HG02588 (cell line): ENCODE measurements at regions not wholly inside any gene's neighbourhood (a gene's known extent, or its start where the extent isn't known, plus 50 kb on each side); places are given as distances from the start of the nearest gene placed in this dataset.

Source experiments
- ATAC-seq: cut with Tn5 transposase; IDR thresholded peaks from one replicate; pipeline ENCODE4 v1.9.1; 2021; ENCODE audit warnings: mild to moderate bottlenecking, moderate library complexity; ENCODE audit not compliant: unreplicated experiment

DNA sequence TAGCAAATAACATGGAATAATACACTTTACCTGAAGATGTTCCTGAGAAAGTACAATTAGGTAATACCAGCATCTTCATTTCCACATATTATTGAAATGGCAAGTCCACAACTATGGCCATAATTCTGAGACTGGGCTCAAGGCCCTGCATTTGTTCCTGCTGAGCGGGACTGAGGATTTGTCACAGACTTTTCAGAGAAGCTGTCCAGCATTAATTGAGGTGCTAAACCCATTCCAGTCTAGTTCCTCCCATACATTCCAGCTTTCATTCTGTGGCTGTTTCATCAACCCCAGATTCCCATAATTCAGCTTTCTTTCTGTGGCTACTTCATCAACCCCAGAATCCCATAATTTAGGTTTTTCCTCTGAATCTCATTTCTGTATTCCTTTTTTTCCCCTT lies 293.4 kb upstream of the GBE1 start:
- no peak for ATAC-seq

DNA sequence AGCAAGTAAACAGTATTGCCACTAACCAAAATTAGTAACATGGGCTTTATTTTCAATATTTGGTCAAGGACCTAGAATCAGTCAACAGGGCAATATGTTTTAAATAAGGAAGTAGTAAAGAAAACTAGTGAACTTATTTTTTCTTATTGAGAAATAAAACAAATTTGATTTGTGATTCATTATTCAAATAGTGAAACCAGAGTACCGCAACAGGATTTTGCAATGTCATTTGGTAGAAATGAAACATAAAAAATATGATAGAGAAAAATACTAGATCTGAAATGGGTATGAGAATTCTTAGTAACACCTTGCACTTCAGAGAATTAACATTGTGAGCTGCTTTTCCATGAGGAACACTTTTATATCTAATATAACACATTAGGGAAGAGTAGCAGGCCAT lies 291.8 kb upstream of the GBE1 start:
- ATAC-seq, result no peak

DNA sequence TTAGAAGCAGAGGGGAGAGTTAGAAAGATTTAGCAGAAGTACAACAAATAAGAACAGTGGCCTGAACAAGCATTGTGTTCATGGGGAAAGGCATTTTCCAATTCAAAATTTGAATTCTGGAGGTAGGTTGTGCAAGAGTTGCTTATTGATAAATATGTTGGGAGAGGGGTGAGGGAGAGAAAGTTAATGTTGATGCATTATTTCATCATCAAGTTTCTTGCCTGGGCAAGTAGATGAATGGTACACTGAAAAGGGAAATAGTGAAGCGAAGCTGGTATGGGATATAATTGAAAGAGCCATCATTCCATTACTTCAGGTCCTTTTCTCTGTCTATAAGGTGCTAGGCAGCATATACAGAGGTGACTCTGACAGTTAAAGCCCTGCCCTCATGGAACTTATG lies 288.9 kb upstream of the GBE1 start:
- ATAC-seq, result no peak

DNA sequence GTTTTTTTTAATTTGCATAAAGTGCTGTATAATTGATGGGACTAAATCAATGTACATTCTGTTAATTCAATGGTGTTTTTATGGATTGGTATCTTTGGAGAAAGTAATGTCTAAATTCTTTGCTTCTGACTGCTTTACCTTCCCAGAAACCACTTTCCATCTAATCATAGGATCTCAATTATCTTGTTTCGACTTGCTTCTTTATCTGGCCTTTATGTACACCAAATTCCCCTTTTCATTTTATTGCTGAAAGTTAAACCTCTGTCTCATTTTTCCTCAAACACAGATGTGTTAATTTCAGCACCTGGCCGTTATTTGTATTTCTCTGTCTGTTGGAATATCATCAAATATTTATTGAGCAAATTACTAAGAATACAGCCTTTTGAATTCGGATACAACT lies 287.3 kb upstream of the GBE1 start:
- no peak for ATAC-seq

DNA sequence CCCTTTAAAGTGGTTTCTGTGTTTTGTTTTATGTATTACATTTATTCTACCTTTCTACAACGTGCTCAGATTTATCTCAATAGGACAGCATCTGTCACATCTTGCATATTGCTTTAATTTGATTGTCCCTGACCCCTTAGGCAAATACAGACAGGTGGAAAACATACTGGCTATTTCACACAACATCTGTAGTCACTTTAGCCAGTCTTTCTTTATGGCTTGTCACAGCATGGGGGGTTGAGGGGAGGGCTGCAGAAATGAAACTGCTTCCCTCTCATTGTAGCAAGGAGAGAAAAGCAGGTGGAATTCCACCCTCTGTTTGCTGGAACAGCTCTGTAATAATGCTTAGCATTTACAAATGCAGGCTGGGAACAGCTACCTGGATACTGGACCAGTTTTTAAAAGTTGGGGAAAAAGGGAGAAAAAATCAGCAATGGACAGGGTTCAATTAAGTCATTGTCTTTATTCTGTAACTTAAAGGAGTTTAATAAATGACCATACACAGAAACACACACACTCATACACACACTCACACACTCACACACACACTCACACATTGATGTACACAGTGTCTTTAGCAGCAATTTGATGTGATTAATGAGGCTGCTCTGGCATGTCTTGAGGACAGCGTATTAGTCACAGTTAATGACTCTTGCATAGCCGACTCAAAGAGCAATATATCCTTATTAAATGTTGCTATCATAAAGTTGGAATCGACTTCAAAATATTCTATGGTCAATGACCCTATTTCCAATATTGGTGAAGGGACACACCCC lies 283.7 kb upstream of the GBE1 start:
- ATAC-seq, result no peak

DNA sequence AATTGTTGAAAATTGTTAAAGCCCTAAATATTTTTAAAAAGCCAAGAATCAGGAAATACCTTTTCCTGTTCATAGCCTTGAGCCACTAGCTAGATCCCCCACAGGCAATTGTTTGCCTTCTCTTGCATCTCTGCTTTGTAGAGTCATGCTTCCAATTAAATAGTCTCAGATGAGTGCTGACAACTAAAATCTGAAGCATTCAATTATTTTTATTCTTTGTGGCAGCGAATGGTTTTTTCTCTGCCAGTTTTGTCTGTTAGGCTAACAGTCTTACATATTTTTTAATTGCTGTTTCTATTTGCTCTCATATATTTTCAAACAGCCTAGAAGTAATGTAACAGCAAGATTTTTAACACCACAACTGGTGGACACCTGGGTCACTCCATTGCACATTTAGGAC lies 277.1 kb upstream of the GBE1 start:
- ATAC-seq, result no peak

DNA sequence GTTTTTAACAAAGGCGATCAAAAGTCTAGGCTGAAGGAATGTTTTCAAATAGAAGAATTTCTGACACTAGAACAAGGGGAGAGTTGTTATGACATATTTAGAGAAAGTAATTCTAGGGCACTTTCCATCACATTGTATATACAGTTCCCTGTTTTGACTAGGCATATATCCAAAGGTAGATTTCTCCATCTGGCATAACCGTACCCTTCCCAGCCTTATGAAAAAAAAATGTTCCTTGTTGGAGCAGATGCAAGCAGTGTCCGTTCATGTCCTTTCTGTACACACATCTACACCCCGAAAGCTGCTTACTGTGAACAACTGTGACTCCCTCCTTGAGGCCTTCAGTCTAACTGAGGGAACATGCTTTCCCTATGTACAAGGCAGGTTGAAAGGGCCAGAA lies 271.7 kb upstream of the GBE1 start:
- ATAC-seq, result no peak

DNA sequence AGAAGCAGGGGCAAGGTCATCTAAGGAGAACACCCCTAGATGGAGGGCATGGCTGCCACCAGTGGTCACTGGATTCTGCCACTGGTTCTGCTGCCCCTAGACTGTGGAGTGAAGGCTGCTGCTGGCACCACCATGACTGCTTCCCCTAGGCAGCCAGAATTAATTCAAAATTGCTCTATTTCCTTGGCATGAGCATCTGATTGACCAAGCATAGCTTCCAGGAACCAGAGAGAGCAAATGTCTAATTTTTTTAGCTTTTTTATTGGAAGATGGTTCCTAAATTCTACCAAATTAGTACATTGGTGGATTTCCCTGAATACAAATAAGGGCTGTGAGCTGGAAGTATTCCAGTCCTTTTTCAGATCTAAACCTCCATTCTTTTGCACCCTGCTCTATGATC lies 270.2 kb upstream of the GBE1 start:
- no peak for ATAC-seq

DNA sequence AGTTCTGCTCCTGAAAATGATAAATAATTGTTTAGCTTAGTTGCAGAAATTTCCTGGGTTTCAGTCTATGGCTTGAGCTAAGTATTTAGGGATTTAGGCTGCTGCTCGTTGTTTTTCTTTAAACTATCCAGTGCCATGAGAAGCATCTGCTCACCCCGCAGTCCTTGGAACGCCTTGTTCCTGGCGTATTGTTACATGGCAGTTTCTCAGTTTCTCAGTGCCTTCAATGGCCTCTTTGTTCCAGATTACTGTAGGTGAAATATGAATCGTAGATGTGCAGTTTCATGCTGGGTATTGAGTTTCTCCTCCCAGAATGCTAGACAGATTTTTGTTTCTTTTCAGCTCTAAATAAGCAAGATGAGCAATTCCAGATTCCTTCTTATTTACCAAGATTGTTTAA lies 269.5 kb upstream of the GBE1 start:
- no peak for ATAC-seq

DNA sequence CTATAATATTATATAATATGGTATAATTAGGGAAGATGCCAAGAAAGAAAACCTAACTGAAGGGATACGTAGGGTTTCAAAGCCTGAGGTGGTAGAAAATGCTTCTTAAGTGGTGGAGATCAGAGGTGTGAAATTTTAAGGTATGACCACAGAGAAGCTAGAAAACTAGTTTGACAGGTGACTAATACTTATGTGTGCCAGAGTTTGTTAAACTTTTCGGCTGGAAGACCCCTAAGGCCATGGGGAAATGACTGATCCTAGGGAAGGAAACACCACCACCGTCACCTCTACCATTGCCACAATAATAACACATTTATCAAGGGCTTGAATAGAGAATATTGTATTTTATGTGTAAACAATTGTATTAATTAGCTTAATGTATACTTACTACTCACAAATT lies 261.4 kb upstream of the GBE1 start:
- no peak for ATAC-seq

DNA sequence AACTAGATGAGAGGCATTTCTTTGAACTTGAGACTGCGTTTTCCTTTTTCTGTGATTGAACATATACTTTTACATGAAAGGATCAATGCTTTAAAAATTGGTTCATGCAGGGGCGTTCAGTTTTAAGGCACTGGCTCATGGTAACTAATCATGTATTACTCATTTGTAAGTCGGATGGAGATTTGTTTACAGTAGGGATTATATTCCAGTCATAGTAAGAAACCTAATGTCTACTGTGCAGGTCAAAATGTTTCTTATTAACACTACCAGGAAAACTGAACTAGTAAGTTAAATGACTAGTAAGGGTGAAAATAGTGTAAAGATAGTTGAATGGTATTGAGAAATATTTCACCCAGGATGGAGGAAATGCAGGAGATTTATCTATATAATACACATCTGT lies 258.8 kb upstream of the GBE1 start:
- no peak for ATAC-seq

DNA sequence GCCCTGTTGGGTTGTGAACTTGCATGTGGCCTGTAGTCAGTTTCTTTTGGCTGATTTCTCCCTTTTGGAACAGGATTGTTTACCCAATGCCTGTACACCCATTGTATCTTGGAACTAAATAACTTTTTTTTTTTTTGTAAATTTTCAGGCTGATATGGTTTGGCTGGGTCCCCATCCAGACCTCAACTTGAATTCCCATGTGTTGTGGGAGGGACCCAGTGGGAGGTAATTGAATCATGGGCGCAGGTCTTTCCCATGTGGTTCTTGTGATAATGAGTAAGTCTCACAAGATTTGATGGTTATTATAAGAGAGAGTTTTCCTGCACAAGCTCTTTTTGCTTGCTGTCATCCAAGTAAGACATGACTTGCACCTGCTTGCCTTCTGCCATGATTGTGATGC lies 253.8 kb upstream of the GBE1 start:
- no peak for ATAC-seq

DNA sequence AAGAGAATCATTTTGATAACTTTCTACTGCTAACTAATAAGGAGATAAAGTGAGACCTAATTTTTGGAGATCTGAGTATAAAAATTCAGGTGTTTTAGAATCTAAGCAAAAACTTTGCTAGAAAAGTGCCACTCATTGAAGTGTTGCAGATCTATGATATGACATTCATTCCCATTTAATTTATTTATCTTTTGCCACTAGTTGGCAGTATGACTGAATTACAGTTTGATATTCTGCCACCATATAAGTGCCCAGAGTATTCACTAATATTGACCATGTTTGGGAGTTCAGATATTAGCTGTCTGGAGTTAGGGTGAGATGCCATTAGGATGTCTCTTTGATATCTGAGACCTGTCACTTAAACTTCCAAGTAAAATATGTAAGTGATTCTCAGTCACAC lies 251.3 kb upstream of the GBE1 start:
- ATAC-seq, result no peak

DNA sequence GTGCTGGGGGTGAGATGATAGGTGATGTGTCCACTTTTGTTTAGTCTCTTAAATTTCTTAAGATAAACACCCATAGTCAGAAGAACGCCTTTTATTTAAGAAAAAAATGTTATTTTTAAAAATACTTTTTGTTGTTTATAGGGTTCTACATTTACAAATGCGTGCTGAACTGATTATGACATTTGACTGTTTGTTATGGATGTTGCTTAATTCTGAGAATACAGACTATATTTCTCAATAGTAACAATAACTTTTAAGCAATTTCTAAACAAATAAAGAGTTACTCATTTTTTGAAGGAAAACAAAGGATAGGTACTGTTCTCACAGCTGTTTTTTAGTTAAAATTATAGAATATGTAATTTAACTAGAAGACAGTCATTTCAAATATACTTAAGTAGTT lies 249.9 kb upstream of the GBE1 start:
- no peak for ATAC-seq

DNA sequence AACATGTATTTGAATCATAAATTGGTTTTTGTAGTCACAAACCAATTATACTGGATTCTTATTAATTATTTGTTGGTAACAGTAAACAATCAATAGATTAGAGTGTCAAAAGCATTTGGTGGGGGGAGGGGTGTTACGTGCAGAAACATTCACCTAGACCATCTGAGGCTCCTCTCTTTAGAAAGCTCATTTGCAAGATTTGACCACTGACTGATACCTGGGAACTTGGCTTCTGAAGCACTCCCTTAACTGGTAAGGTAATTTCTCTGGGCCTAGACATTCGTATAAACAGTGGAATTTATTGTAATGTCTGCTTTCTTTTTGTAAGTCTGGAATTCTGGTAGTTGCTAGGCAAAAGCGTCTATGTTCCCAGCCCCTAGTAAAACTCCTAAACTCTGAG lies 243.8 kb upstream of the GBE1 start:
- no peak for ATAC-seq

DNA sequence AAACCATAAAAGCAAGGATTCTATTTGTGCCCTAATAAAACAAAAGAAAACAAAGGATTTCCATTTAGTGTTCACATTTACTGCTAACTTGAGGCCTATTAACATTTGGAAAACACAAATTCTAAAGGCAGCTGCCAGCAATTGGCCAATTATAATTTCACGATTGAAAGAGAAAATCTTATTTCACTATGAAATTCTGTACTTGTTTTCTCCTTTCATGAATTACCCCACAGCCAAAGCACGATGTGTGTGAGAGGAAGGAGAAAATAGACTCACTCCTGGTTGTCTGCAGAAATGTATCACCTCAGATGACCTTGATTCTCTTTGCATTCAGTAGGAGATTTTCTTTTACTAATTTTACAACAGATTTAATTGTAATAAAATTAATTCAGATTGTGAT lies 242.8 kb upstream of the GBE1 start:
- ATAC-seq, result no peak

DNA sequence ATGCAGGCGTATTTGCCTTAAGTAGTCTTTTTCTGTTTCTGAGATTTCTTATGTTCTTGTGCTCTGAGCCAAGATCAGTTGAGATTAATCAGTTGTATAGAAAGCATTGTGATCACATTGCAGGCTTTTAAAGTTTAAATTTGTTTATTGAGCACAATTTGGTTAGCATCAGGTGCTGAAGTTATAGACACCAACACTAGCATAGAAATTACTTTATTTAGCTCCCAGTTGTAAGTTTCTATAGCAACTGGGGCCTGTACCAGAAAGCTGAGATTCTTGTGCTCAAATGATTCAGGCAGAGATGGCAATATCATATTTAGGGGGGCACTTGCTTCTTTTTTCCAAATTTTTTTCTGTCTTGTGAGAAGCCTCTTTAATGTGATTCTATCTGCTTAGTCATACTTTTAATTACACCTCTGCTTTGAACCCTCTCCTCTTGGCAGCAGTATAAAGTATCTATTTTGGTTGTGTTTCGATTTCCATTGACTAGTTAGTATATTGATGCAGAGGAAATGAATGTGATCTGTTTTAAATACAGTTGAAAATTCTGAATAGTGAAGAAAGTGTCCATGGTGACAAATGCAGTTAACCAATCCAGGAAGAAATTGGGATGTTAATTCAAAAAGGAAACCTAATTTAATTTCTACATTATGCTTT lies 241.7 kb upstream of the GBE1 start:
- no peak for ATAC-seq

DNA sequence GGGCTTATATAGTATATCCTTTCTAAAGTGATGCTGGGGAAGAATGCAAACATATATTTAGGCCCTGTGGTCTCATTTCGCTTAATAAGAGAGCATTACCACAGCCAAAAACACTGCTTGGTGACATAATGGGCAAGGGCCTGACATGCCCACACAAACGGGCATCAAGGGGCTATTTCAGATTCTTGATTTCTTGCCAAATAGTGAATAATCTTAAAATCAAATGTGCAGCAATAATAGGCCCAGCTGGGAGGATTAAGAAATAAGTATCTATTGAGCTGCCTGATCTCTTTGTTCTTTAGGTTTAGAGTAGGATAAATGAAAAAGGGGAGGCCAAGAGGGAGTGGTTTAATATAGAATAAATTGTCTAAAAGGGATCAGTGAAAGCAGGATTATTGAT lies 241.0 kb upstream of the GBE1 start:
- ATAC-seq, result no peak

DNA sequence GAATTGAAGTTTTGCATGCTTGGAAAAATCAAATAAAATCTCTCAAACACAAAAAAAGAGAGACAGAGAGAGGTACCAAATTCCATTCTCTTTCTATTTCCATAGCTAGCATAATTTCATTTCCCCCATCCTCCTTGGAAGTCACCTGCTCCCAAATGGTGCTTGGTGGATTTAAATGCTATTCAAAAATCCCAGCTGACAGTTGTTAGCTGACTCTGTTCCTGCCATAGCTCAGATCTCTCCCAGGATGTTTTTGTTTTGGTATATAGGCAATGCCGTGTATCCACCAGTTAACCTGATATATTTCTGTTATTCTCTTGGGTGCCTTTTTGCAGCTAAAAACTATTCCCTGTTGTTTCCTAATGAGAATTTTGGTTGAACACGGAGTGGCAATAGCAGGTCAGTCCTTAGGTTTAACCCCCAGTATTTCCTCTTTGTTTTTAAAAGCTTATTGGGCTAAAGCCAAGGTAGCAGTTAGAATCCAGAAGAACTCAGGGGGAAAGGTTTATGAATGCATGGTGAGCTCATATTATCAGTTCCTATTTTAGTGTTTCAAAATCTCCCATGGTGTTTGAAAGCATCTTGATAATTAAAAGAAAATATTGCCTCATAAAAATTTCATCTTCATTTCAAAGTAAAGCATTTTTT lies 240.0 kb upstream of the GBE1 start:
- no peak for ATAC-seq

DNA sequence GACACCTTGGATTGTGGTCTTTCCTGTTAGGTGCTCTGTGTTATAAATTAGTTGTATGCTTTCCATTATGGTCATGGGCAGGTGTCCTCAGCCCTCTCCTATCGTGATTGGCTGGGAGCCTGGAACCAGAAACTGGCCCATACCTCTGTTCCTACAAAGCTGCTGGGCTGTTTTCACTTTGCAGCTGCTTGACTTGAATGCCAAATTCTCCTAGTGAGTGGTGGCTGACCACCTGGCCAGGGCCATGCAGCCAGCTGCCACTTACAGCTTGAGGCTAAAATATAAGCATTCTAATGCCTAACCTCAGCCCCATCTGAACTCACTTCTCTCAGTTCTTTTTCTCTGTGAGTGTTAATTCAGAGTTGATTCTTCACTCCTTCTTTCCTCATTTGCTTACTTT lies 239.3 kb upstream of the GBE1 start:
- ATAC-seq, result no peak

DNA sequence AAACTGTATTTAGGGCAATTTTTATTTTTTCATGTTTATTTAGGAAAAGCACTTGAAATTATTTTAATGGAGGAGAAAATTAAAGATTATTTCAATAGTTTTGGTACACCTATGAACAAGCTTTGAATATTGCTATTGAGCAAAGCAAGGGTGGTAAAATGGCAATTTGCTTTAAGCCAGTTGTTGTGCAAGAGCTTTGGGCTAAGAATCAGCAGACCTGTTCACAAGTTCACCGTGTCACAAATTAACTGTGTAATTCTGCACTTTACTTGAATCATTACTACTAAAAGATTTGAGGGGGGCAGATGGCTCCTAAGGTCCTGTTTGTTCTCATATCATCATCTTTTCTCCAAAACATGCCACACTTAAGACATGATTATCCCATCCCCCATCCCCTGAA lies 238.9 kb upstream of the GBE1 start:
- no peak for ATAC-seq

DNA sequence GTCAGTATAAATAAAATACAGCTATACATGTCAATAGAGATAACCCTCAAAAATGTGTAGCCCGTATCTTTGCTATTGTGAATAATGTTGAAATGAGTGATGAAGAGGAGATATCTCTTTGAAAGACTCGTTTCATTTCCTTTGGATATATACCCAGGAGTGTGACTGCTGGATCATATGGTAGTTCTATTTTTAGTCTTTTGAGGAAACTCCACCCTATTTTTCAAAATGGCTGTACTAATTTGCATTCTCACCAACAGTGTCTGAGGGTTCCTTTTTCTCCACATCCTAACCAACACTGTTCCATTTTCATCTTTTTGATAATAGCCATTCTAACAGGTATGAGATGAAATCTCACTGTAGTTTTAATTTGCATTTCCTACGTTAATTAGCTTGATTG lies 237.5 kb upstream of the GBE1 start:
- ATAC-seq, result no peak
